GM18520 (cell line): ENCODE measurements at regions not wholly inside any gene's neighbourhood (a gene's known extent, or its start where the extent isn't known, plus 50 kb on each side); places are given as distances from the start of the nearest gene placed in this dataset.
A peak's percentile ranks its signal among the peaks of the same experiment; 100 is the strongest.

Source experiments
- ATAC-seq: cut with Tn5 transposase; IDR thresholded peaks from one replicate; pipeline ENCODE4 v1.9.1; 2021; ENCODE audit not compliant: unreplicated experiment

DNA sequence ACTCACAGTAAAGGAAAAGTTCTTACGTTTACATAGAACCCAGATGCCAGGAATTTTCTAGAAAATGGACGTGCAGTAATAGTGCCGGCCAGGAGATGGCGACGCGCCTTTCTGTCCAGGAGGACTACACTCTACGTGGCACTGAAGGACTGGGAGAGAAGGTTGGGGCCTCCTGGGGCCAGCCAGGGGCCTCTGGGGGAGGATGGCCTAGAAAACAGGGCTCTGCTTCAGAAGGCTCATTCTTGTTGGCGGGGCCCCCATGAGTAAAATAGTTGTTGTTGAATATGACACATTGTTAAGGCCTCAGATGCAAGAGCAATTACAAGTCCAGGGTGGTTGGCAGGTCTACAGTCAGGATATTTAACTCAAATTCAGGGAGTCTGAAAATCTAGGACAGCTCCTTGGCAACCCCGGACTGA, 120.1 kb upstream of the MAX start:
- no peak for ATAC-seq

DNA sequence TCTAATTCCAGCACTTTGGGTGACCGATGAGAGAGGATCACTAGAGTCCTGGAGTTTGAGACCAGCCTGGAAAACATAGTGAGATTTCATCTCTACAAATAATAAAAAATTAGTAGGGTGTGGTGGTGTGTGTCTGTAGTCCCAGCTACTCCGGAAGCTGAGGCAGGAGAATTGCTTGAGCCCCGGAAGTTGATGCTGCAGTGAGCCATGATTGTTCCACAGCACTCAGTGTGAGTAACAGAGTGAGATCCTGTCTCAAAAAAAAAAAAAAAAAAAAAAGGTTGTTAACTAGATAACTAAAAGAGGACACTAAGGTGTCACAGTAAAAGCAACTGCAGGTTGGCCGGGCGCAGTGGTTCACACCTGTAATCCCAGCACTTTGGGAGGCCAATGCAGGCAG, 121.3 kb upstream of the MAX start:
- no peak for ATAC-seq

DNA sequence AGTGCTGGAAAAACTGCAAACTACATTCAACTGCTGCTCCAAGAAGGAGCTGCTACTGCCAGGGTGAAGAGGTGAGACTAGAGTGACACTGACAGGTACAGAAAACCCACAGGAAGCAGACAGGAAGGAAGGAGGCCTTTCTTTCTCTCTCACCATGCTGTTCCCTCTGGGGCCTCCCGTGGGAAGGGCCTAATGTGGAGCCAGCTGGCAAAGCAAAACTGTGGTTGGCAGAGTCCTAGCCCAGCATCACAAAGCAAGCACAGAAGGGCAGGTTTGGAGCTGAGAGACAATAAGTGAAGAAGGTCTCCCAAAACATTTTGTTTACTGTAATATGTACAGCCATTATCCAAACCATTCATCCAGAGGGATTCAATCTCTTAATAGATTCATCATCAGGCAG, 122.5 kb upstream of the MAX start:
- no peak for ATAC-seq

DNA sequence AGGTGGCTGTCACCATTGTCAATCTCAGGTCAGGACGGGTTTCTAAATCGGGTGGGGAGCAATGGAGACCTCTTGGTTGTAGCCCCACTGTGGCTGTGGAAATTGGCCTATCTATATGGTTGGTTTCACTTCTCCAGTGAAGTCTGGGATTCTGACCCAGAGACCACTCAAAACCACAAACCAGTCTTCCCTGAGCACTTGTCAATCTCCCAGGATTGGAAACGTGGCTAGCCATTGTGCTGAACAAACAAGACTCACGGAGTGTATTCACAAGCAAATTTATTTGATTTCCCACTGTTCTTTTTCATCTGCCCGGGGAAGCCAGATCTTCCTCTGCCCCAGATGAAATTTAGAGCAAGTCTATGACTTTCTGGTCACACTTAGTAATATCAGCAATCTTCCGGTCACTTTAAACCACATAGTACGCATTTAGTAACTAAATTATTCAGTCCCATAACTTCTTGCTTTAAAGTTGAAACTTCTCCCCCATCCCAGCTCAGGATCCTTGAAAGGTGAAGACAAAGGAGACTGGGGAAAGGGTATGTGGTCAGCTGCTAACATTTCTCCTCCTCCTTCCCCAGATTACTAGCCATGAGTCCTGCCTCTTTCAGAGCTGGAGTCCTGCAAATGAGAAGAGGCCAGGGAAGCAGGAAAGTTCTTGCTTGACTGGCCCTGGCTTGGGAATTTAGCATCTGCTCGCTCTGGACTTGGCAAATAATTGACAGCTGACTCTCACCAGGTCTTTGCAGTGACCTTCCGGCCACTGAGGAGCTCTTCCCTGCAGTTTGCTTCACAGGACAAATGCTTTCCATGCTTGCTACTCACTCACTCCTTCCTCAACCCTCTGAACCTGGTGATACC, 123.2 kb upstream of the MAX start:
- ATAC-seq: no peak

DNA sequence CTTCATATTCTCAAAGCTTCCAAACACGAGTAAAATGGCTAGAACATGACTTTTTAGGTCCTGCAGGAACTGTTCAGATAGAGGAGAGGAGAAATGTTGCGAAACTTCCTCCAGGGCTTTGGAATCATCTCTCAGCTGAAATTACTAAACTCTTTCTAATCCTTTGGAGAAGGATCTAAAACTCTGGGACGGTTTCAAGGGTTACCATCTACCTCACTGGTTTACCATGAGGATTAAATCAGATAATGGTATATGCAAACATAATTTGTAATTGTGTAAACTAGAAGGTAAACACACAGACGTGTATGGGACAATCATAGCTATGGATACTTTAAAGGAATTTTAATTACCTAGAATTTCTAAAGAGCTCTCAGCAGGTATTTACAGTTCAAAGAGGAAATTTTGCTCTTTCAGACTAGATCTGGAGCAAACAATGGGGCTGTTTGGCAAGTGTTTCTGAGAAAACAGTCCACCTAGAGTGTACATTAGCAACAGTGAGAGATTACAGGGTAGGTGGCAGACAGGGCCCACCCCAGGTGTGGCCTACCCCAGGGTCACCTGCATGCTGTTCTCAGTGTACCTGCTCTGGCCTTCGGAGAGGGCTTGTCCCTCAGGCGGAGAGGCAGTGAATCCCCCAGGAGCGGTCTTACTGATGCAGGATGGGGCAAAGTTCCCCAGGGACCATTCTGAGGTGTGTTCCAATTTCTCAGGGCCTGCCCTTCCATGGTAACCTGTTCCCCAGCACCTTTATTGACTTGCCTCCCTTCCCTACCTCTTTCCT, 124.7 kb upstream of the MAX start:
- no peak for ATAC-seq

DNA sequence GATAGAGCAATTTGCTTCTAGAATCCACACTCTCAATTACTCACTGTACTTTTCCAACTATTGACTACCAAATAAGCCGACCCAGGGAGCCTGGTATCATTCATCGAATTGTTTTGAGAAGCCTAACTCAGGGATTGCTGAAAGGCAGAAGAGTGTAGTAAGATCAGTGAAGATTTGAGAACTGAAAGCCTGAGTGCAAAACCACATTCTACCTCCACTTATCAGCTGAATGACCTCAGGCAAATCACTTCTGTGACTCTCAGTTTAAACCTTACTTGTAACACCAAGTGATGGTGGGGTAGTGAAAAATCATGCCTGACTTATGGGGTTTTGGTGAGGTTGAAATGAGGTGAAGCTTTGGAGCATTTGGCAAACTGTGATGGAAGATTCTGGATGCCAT, 126.1 kb upstream of the MAX start:
- ATAC-seq: peak; percentile 94

DNA sequence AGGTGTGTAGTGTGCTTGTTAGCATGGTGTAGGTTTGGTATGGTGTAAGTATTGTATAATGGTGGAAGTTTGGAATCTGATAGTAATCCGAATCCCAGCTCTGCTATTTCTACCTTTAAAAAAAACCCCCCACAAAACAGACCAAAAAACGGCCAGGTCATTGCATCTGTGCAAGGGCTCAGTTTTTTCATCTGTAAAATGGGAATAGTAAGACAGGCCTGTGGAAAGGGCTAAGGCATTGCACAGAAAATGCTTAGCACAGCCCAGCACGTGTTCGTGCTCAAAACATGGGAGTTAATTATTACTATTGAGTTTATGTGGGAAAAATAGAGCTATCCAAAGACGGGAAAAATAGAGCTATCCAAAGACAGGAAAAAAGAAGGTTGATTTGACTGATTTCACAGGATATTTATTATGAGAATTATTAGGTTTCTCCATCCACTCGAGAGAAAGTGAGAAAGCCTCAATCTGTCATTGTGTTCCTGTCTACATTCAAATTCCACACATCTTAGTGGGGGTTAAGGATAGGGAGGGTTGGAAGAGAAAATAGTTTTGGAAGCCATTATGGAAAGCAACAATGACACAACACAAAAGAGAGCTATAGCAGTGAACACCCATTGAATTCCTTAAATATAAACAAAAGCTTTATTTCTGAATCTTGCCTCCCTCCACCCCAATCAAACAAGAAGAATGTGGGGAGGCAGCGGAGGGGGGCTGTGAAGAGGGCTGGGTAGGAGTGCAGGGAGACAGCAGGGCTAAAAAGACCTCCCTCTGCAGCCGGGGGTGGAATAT, 126.8 kb upstream of the MAX start:
- ATAC-seq: no peak

DNA sequence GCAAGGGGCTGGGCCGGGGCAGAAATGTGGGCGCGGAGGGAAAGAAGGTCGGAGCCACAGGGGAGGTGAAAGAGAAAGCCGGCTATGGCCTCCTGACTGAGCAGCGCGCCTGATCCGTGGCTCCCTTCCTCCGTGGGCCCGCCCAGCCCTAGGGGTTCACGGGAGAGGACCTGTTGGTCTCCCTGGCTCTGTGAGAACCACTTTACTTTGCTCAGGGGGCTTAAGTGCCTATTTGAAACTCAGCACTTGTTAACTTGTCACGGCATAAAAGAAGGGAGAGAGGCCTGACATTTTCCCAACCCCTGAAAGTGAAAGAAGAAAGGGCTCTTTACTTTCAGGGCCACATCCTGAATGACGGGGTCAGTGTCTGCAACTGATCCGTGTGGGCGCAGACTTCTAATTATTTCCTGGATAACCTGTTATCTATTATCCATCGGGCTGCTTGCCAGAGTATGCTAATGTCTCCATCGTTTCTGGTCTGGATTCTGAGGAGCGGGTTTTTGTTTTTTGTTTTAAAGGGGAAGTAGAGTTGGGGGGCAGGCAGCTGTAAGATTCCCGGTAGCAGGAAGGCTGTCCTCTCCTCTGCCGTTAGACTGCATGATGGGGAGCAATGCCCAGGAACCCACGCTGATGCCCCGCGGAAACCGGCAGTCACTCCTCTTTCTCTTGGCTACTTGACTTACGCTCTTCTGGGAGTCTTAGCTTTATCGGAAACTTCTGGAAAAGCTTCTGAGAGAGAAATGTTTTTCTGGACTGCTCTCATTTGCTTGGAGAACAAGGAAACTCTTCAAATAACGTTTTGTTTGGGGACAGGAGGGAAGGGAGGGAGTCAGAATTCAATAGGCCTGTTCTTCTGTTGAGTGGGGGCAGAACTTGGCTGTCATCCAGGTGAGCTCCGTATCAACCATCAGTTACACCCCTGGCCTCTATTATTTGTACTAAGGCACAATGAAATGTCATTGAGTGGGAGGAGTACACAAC, 127.7 kb upstream of the MAX start:
- ATAC-seq: no peak

DNA sequence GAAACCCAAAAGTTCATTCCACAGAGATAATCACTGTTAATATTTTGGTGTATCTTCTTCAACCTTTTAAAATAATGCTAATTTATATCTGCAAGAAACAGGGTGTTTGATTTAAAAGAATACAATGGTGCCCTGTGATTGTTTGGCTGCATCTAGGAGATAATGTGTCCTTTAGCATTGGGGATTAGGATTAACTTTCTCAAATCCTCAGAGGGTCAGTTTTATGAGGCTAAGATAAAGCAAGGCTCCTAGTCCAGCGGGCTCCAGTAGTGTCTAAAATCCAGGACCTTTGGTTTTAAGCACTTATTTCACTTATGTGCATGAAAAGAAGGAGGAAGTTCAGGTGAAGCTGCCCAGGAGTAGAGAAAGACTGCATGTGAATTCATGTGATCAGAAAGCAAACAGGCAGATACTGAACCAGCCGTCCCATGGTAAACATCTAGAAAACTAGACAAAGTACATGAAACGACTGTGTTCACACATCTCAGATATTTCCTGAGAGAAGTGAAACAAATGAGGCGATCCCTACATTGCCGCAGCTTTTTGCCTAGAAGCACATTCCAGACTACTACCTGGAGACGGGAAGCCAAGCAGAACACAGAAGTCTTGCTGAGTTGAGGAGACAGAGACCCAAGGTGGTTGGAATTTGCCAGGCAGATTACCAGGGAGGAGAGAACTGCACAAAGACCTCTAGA, 129.1 kb upstream of the MAX start:
- no peak for ATAC-seq

DNA sequence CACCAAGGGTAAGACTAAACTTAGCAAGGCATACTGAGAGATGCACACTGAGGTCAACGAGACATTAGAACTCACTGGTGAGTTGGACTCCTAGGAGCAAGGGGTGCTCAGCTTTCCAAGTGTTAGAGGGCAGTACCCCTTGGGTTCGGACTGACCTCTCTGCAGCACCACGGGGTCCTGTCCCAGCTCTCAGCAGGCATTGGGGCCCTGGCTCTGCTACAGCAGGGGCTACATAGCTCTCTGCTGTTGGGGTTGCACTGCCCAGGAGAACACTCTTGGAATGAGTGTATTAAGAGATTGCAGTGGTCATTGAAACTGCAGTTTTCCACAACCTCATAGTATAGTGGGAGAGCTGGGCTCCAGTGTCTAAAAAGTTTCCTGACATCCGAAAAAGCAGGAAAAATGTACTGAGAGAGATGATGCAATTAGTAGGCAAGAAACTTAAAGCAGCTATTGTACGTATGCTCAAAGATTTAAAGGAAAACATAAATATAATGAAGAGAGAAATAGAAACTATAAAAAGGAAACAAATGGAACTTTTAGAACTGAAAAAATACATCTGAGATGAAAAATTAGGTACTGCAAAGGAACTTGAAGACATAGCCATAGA, 132.5 kb upstream of the MAX start:
- no peak for ATAC-seq

DNA sequence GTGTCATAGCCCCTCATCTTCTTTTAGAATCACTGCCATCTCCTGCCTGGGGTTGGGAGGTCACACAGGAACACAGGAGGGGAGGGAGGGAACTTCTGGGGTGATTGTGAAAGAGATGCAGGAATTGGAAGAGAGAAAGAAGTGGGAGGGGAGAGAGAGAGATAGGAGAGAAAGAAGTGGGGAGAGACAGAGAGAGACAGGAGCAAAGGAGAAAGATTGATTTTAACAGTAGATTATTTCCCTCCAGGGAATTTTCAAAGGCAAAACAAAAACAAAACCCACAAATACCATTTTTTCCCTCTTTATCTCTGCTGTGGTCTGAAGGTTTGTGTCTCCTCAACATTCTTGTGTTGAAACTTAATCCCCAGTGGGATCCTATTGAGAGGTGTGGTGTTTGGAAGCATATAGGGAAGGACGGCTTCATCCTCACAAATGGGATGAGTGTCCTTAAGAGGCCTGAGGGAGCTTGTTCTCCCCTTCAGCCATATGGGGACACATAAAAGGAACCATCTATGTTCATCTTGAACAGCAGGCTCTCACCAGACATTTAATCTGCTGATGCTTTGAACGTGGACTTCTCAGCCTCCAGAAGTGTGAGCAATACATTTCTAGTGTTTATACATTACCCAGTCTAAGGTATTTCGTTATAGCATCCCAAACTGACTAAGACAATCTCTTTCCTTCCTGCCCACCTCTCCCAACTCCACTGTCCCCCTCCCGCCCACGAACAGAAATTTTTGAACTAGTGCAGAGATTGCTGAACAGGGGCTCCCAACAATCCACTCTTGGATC, 134.9 kb upstream of the MAX start:
- ATAC-seq: no peak

DNA sequence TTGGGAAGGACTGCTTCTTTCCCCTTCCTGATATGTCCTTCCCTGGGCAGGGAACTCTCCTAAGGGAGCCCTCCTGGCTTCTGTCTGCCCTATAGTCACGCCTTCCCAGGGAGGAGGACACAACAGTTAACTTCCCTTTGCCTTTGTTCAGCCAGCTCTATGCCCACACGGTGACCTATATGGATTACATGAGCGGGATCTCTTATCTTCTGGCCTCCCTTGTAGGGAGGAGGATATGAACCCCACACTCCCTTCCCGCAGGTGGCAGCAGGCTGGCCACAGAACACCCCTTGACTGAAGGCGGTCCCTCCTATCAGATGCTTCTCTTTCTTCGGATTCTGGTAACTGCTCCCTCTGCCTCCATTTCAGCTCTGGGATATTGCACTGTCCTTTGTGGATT, 135.6 kb upstream of the MAX start:
- no peak for ATAC-seq

DNA sequence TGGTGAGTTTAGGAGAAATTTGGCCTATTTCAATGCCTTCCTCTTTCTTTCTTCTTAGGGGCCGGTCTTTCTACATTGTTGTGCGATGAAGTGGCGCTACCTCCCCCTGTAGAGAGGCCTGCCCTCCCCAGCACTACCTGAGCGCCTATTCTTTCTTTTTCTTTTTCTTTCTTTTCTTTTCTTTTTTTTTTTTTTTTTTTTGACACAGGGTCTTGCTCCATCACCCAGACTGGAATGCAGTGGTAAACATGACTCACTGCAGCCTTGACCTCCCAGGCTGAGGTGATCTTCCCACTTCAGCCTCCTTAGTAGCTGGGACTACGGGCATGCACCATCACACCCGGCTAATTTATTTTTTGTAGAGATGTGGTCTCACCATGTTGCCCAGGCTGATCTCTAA, 136.1 kb upstream of the MAX start:
- ATAC-seq: no peak

DNA sequence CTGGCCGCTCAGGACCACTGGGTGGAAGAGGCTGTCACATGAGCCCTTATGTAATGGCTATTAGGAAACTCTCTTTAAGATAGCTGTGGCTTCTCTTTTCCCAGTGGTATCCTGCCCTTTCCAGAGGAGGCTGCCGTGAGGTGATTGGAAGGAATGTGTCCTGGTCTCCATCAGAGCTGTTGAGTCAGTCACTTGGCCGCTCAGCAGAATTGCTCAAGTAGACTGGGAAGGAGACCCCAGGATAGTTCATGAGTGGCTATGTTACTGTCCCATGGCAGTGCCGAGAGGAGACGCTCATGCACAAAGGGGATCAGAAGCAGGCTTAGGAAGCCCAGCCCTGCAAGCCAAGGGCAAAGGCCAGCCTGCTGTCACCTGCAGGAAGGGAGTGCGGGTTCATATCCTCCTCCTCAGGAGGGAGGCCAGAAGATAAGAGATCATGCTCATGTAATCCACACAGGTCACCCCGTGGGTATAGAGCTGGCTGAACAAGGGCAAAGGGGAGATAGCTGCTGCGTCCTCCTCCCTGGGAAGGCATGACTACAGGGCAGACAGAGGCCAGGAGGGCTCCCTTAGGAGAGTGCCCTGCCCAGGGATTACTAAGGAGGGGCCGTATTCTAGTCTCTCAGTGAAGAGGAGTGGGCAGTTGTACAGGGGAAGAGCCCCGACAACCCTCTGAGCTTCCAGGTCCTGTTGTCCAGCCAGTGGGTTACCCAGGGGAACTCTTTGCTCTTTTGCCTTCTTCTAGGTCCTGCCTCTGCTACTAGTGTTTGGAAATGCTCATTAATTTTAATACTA, 137.0 kb upstream of the MAX start:
- no peak for ATAC-seq

DNA sequence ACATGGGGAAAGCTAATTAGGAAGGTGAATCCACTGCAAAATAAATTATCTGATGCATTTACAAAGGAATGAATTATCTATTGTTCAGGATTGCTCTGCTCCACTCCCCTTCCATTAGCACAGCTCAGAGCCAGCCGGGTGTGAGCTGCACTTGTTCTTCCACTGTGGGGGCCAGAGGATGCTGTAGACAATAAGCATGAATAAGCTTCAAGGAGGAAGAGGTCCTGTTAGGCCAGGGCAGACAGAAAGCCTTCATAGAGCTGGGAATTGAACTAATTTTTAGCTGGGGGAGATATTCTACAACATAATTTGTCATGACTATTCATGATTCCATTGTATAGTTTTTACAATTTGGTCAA, 137.6 kb upstream of the MAX start:
- ATAC-seq: no peak

DNA sequence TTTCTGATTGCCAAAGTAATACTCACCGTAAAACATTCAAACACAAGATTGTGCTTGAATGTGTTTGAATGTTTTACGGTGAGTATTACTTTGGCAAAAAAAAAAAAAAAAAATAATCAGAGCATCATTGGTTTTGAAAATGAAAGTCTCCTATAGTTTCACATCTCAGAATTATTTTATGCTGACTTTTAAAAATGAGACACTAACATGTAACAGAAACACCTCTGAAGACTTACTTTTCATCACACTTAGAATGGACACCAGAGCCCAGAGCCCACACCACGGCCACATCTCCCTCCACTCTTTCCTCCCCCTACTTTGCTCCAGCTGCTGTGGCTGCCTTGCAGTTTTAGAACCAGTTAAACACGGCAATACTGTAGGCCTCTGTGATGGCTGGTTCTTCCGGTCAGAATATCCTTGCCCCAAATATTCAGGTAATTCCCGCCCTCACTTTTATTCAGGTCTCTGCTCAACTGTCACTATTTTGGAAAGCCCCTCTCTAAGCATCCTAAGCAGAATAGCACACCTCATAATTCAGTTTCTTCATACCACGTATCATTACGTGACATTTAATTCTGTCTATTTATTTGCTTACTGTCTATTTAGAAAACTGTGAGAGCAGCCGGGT, 138.9 kb upstream of the MAX start:
- no peak for ATAC-seq

DNA sequence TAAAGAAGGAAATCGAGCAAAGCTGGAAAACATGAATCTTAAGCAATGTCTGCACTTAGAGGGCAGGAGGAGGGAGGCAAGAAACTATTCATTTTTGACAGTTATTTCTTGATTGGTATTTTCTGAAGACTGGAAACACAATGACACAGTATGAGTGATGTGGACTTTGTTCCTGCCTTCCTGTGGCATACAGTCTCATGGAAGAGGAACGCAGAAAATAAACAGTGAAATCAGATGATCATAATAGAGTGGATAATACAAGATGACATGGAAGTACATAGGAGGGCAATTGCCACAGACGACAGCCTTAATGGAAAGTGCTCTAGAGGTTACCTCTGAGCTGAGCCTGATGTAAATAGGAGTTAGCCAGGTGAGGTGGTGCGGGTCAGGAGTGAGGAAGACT, 140.4 kb upstream of the MAX start:
- no peak for ATAC-seq
